HL-60 (cell line): ENCODE measurements at regions not wholly inside any gene's neighbourhood (a gene's known extent, or its start where the extent isn't known, plus 50 kb on each side); places are given as distances from the start of the nearest gene placed in this dataset.

ENCODE experiments used
- DNase-seq, 2 experiments: peaks; one replicate each; pipeline ENCODE4 v3.0.0-alpha.2; 2010 to 2020; ENCODE audit warnings: low read depth in 1 of 2, low spot score in 1 of 2
- H3K27ac ChIP-seq: fragments of 250-450 bp; sonication (Bioruptor Pico); replicated peaks from 2 replicates; pipeline ENCODE4 v1.5.1; 2020; ENCODE audit warnings: mild to moderate bottlenecking, moderate library complexity
- H3K27me3 ChIP-seq: fragments of 250-450 bp; sonication (Bioruptor Pico); 2 replicates; pipeline ENCODE4 v1.5.1; 2021; ENCODE audit warnings: mild to moderate bottlenecking, moderate library complexity; ENCODE audit not compliant: insufficient read depth, poor library complexity, severe bottlenecking
- H3K4me3 ChIP-seq: replicated peaks from 2 replicates; pipeline ENCODE4 v1.5.1; 2011; ENCODE audit warnings: mild to moderate bottlenecking, control low read depth, low read length; ENCODE audit not compliant: insufficient read depth
- GABPA ChIP-seq: IDR thresholded peaks from 2 replicates; pipeline ENCODE4 v1.6.1; 2012; ENCODE audit warnings: low read depth
- POLR2AphosphoS5 ChIP-seq: IDR thresholded peaks from 2 replicates; pipeline ENCODE4 v1.6.1; 2012; ENCODE audit warnings: low read depth
- SPI1 ChIP-seq: IDR thresholded peaks from 2 replicates; pipeline ENCODE4 v1.6.1; 2012; ENCODE audit warnings: low read depth, mild to moderate bottlenecking, borderline replicate concordance
- TF ChIP-seq, protein P1 (sequence below): IDR thresholded peaks from 2 replicates; pipeline ENCODE4 v1.6.1; 2012; ENCODE audit warnings: low read depth; ENCODE audit not compliant: insufficient replicate concordance
- TF ChIP-seq, protein P2 (sequence below): IDR thresholded peaks from one replicate; pipeline ENCODE4 v1.5.1; 2011; ENCODE audit warnings: low read length, control low read depth, inconsistent platforms; ENCODE audit not compliant: insufficient read depth

GRCh38 chr6:169885131-169885530, 133.7 kb downstream of the ERMARD start:
- TF ChIP-seq, protein P1, sequence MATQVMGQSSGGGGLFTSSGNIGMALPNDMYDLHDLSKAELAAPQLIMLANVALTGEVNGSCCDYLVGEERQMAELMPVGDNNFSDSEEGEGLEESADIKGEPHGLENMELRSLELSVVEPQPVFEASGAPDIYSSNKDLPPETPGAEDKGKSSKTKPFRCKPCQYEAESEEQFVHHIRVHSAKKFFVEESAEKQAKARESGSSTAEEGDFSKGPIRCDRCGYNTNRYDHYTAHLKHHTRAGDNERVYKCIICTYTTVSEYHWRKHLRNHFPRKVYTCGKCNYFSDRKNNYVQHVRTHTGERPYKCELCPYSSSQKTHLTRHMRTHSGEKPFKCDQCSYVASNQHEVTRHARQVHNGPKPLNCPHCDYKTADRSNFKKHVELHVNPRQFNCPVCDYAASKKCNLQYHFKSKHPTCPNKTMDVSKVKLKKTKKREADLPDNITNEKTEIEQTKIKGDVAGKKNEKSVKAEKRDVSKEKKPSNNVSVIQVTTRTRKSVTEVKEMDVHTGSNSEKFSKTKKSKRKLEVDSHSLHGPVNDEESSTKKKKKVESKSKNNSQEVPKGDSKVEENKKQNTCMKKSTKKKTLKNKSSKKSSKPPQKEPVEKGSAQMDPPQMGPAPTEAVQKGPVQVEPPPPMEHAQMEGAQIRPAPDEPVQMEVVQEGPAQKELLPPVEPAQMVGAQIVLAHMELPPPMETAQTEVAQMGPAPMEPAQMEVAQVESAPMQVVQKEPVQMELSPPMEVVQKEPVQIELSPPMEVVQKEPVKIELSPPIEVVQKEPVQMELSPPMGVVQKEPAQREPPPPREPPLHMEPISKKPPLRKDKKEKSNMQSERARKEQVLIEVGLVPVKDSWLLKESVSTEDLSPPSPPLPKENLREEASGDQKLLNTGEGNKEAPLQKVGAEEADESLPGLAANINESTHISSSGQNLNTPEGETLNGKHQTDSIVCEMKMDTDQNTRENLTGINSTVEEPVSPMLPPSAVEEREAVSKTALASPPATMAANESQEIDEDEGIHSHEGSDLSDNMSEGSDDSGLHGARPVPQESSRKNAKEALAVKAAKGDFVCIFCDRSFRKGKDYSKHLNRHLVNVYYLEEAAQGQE: no peak
- no peak for TF ChIP-seq SPI1
- TF ChIP-seq GABPA: no peak
- H3K27me3 ChIP-seq: no peaks in the 10 kb centered on the region
- H3K27ac ChIP-seq: no peak overlapping the region
- no peak overlapping the region for H3K4me3 ChIP-seq
- DNase-seq: no peak

DNA sequence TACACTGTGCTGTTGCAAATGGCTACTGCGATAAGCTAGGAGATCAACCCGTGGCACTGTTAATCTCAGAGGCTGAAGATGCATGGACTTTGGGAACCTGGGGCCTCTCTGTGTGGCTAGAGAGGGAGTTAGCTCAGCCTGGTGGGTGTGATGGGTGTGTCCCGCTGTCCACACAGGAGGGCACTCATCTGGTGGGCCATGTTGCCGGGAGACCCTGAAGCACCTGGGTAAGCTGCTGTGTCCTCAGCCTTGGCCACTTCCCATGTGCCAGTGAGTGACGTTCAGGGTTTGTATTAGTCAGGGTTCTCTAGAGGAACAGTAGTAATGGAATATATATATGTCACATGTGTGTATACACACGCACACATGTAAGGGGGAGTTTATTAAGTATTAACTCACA, 132.7 kb downstream of the ERMARD start:
- no peak overlapping the region for H3K27ac ChIP-seq
- no peaks in the 10 kb centered on the region for H3K27me3 ChIP-seq
- DNase-seq: no peak
- H3K4me3 ChIP-seq: no peak overlapping the region
- TF ChIP-seq SPI1: no peak
- TF ChIP-seq GABPA: no peak
- TF ChIP-seq, protein P2, sequence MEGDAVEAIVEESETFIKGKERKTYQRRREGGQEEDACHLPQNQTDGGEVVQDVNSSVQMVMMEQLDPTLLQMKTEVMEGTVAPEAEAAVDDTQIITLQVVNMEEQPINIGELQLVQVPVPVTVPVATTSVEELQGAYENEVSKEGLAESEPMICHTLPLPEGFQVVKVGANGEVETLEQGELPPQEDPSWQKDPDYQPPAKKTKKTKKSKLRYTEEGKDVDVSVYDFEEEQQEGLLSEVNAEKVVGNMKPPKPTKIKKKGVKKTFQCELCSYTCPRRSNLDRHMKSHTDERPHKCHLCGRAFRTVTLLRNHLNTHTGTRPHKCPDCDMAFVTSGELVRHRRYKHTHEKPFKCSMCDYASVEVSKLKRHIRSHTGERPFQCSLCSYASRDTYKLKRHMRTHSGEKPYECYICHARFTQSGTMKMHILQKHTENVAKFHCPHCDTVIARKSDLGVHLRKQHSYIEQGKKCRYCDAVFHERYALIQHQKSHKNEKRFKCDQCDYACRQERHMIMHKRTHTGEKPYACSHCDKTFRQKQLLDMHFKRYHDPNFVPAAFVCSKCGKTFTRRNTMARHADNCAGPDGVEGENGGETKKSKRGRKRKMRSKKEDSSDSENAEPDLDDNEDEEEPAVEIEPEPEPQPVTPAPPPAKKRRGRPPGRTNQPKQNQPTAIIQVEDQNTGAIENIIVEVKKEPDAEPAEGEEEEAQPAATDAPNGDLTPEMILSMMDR: no peak
- TF ChIP-seq POLR2AphosphoS5: no peak
- TF ChIP-seq, protein P1: no peak

DNA sequence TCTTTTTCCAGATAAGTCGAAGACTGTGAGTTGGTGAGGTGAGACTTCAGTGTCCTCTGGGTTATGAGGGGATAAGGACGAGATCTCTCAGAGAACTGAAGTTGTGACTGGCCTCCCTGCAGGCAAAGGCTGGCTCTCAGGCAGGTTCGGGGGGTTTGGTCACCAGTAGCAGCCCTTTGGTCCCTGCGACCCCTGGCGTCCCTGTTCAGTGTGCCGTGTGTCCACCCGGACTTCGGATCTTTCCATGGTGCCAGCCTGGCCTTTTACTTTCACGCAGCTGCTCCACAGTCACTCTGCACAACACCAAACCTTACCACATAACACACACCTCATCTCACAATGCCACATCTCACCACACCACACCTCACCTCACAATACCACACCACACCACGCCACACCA, 131.9 kb downstream of the ERMARD start:
- Histone ChIP-seq H3K4me3 (no peak overlapping the region), H3K27ac (no peak overlapping the region), H3K27me3 (no peaks in the 10 kb centered on the region)
- DNase-seq: no peak
- TF ChIP-seq, protein P2: no peak
- TF ChIP-seq GABPA (no peak), POLR2AphosphoS5 (no peak), SPI1 (no peak)
- TF ChIP-seq, protein P1: no peak

DNA sequence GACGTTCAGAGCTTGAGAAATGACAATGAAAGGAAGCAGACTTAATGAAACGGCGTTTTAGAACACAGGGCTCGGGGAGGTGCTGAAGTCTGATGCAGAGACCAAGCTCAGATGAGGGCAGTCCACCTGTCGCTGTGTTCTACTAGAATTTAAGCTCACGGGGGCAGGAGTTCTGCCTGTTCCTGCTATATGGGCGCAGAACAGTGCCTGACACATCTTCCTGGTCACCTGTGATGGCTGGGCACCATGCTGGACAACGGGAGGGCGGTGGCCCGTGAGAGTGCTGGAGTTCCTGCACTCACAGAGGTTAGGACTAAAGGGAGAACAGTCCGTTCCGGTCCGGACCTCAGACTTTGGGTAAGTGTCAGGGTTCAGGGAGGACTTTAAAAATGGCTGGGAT, 130.6 kb downstream of the ERMARD start:
- no peak for DNase-seq
- Histone ChIP-seq H3K27me3 (no peaks in the 10 kb centered on the region), H3K4me3 (no peak overlapping the region), H3K27ac (no peak overlapping the region)
- no peak for TF ChIP-seq SPI1
- no peak for TF ChIP-seq GABPA
- TF ChIP-seq, protein P2: no peak
- no peak for TF ChIP-seq POLR2AphosphoS5
